OCI-LY7 (cell line): ENCODE measurements at regions not wholly inside any gene's neighbourhood (a gene's known extent, or its start where the extent isn't known, plus 50 kb on each side); places are given as distances from the start of the nearest gene placed in this dataset.

Experiments
- CTCF ChIP-seq: fragments of 200-600 bp; sonication (generic); conservative IDR thresholded peaks from 2 replicates; pipeline ENCODE4 v1.5.1; 2014; ENCODE audit warnings: mild to moderate bottlenecking, antibody characterized with exemption, low read length, moderate library complexity, mixed read lengths
- EZH2phosphoT487 ChIP-seq: fragments of 200-600 bp; sonication (generic); IDR thresholded peaks from 2 replicates; pipeline ENCODE4 v1.6.1; 2018; ENCODE audit warnings: low read depth, borderline replicate concordance, mild to moderate bottlenecking, mixed run types, antibody characterized with exemption, low read length, moderate library complexity, mixed read lengths

GRCh38 chr11:56885177-56885576 lies 103.5 kb upstream of the OR5AK2 start:
- TF ChIP-seq CTCF (no peak), EZH2phosphoT487 (no peak)
